BE2C (cell line): ENCODE measurements at regions not wholly inside any gene's neighbourhood (a gene's known extent, or its start where the extent isn't known, plus 50 kb on each side); places are given as distances from the start of the nearest gene placed in this dataset.

Source experiments
- DNase-seq: peaks from one replicate; pipeline ENCODE4 v3.0.0-alpha.2; 2020
- H3K27me3 ChIP-seq: fragments of 250-450 bp; sonication (Bioruptor Pico); 2 replicates; pipeline ENCODE4 v1.5.1; 2020; ENCODE audit warnings: mild to moderate bottlenecking
- H3K36me3 ChIP-seq: fragments of 250-450 bp; sonication (Bioruptor Pico); 2 replicates; pipeline ENCODE4 v1.5.1; 2020; ENCODE audit warnings: mild to moderate bottlenecking
- H3K4me1 ChIP-seq: fragments of 250-450 bp; sonication (Bioruptor Pico); 2 replicates; pipeline ENCODE4 v1.5.1; 2020
- H3K4me3 ChIP-seq: 2 replicates; pipeline ENCODE4 v1.5.1; 2011; ENCODE audit warnings: low read depth, low read length
- H3K9me3 ChIP-seq: fragments of 250-450 bp; sonication (Bioruptor Pico); 2 replicates; pipeline ENCODE4 v1.5.1; 2020
- TF ChIP-seq, protein P1 (sequence below): IDR thresholded peaks from 2 replicates; pipeline ENCODE4 v1.5.1; 2012; ENCODE audit warnings: mild to moderate bottlenecking, low read depth, low read length

DNA sequence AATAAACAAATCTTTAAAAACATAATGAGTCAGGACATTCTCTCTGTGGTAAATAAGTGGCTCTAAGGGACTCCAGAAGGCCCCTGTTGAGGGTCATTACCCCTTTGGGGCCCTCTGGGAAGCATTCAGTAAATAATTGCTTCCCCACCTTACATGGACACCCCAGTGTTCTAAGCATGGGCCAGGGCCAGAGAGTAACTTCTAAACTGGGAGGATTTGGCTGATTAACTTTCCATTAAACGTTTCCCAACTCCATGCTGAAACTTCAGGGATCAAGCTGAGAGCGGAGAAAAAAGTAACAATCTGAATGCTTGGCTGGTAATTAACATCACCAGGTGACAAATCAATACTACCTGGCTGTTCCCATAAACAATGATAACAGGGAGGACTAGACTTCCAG lies 783.9 kb upstream of the LRRC4C start:
- Histone ChIP-seq H3K27me3 (no peaks in the 10 kb centered on the region), H3K4me3 (no peak overlapping the region), H3K4me1 (no peaks in the 10 kb centered on the region), H3K36me3 (no peaks in the 10 kb centered on the region), H3K9me3 (no peaks in the 10 kb centered on the region)
- TF ChIP-seq, protein P1, sequence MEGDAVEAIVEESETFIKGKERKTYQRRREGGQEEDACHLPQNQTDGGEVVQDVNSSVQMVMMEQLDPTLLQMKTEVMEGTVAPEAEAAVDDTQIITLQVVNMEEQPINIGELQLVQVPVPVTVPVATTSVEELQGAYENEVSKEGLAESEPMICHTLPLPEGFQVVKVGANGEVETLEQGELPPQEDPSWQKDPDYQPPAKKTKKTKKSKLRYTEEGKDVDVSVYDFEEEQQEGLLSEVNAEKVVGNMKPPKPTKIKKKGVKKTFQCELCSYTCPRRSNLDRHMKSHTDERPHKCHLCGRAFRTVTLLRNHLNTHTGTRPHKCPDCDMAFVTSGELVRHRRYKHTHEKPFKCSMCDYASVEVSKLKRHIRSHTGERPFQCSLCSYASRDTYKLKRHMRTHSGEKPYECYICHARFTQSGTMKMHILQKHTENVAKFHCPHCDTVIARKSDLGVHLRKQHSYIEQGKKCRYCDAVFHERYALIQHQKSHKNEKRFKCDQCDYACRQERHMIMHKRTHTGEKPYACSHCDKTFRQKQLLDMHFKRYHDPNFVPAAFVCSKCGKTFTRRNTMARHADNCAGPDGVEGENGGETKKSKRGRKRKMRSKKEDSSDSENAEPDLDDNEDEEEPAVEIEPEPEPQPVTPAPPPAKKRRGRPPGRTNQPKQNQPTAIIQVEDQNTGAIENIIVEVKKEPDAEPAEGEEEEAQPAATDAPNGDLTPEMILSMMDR = no peak
- DNase-seq = no peak

DNA sequence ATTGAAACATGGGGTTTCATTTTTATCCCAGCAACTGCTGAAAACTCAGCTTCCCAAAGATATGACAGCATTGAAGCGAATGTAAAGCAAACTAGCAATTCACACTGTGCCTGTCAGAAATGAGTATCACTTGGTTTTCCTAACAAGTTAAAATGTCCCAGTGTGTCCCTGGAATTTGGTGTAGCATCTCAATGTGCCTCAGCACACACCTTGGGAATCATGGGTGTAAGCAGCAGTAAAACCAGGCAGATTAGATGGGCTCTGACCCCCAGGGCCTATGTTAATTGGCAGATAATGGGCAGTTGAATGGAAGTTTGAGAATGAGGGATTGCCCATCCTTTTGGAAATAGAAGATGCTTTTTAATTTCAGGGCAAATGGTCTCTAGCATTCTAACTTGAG lies 784.9 kb upstream of the LRRC4C start:
- TF ChIP-seq, protein P1 = no peak
- H3K27me3 ChIP-seq = no peaks in the 10 kb centered on the region
- H3K4me1 ChIP-seq = no peaks in the 10 kb centered on the region
- H3K9me3 ChIP-seq = no peaks in the 10 kb centered on the region
- H3K36me3 ChIP-seq = no peaks in the 10 kb centered on the region
- DNase-seq = no peak
- no peak overlapping the region for H3K4me3 ChIP-seq

GRCh38 chr11:42249401-42249800 lies 789.9 kb upstream of the LRRC4C start:
- no peaks in the 10 kb centered on the region for H3K36me3 ChIP-seq
- H3K4me3 ChIP-seq = no peak overlapping the region
- DNase-seq = no peak
- TF ChIP-seq, protein P1 = no peak
- no peaks in the 10 kb centered on the region for H3K27me3 ChIP-seq
- H3K4me1 ChIP-seq = no peaks in the 10 kb centered on the region
- no peaks in the 10 kb centered on the region for H3K9me3 ChIP-seq

GRCh38 chr11:42249956-42250355 lies 790.5 kb upstream of the LRRC4C start:
- TF ChIP-seq, protein P1 = no peak
- H3K9me3 ChIP-seq = no peaks in the 10 kb centered on the region

DNA sequence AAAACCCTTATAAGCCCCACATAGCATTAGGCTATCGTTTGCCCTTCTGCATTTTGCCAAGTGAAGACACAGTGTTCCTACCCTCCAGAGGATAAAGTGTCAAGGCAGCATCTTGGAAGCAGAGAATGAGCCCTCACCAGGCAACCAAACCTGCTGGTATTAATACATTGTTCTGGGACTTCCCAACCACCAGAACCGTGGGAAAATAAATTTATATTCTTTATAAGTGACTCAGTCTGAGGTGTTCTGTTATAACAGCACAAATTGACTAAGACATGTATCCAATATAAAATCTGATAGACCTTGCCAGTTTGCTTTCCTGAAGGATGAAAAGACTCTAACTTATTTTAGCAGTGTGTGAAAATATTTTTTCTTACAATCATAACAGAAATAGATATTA lies 792.5 kb upstream of the LRRC4C start:
- no peak for DNase-seq
- H3K9me3 ChIP-seq = no peaks in the 10 kb centered on the region
- H3K4me1 ChIP-seq = no peaks in the 10 kb centered on the region
- H3K36me3 ChIP-seq = no peaks in the 10 kb centered on the region
- no peak overlapping the region for H3K4me3 ChIP-seq
- TF ChIP-seq, protein P1 = no peak
- no peaks in the 10 kb centered on the region for H3K27me3 ChIP-seq

More at GRCh38 chr11:42249956-42250355, 790.5 kb upstream of the LRRC4C start:
- no peak for DNase-seq
- H3K4me3 ChIP-seq = no peak overlapping the region
- H3K4me1 ChIP-seq = no peaks in the 10 kb centered on the region
- no peaks in the 10 kb centered on the region for H3K27me3 ChIP-seq
- no peaks in the 10 kb centered on the region for H3K36me3 ChIP-seq

- Histone ChIP-seq H3K9me3 (no peaks in the 10 kb centered on the region), H3K4me3 (no peak overlapping the region), H3K36me3 (no peaks in the 10 kb centered on the region), H3K4me1 (no peaks in the 10 kb centered on the region), H3K27me3 (no peaks in the 10 kb centered on the region)
- no peak for DNase-seq
- TF ChIP-seq, protein P1 = no peak
Measured at GRCh38 chr11:42253156-42253555, 793.7 kb upstream of the LRRC4C start.
